Coronary artery (tissue), 2 donors: ENCODE measurements at regions not wholly inside any gene's neighbourhood (a gene's known extent, or its start where the extent isn't known, plus 50 kb on each side); places are given as distances from the start of the nearest gene placed in this dataset.

Experiments used
- DNase-seq: peaks from one replicate; pipeline ENCODE4 v3.0.0-alpha.2; 2017; ENCODE audit warnings: low spot score
- H3K27ac ChIP-seq, 2 donors: fragments of 200-600 bp; sonication (generic); one replicate each; pipeline ENCODE4 v1.5.1; 2016 to 2019
- H3K4me3 ChIP-seq: fragments of 200-600 bp; sonication (generic); 2 replicates; pipeline ENCODE4 v1.5.1; 2016; ENCODE audit warnings: mild to moderate bottlenecking, moderate library complexity
- TF ChIP-seq, protein P1 (sequence below): fragments of 200-600 bp; sonication (generic); IDR thresholded peaks from one replicate; pipeline ENCODE4 v1.5.1; 2019; ENCODE audit warnings: antibody characterized with exemption

DNA sequence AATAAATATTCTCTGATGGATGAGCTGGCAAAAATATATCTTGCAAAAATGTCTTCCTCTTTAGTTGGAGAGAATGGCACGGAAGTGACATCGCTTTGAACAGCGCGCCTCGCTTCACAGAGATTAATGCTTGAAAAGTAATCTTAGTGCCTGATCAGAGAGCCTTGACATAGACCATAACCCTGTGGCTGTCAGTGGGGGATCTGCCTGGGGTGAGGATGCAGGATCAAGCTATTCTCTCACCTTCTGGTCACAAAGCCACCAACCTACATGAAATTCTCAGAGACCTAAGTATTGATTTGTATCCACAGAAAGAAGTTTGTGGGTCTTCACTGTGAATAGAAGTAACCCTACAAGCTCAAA, 492.6 kb downstream of the LMO4 start:
- Histone ChIP-seq H3K27ac (no peak overlapping the region), H3K4me3 (no peak overlapping the region)
- no peak for DNase-seq
- TF ChIP-seq, protein P1, sequence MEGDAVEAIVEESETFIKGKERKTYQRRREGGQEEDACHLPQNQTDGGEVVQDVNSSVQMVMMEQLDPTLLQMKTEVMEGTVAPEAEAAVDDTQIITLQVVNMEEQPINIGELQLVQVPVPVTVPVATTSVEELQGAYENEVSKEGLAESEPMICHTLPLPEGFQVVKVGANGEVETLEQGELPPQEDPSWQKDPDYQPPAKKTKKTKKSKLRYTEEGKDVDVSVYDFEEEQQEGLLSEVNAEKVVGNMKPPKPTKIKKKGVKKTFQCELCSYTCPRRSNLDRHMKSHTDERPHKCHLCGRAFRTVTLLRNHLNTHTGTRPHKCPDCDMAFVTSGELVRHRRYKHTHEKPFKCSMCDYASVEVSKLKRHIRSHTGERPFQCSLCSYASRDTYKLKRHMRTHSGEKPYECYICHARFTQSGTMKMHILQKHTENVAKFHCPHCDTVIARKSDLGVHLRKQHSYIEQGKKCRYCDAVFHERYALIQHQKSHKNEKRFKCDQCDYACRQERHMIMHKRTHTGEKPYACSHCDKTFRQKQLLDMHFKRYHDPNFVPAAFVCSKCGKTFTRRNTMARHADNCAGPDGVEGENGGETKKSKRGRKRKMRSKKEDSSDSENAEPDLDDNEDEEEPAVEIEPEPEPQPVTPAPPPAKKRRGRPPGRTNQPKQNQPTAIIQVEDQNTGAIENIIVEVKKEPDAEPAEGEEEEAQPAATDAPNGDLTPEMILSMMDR = no peak

DNA sequence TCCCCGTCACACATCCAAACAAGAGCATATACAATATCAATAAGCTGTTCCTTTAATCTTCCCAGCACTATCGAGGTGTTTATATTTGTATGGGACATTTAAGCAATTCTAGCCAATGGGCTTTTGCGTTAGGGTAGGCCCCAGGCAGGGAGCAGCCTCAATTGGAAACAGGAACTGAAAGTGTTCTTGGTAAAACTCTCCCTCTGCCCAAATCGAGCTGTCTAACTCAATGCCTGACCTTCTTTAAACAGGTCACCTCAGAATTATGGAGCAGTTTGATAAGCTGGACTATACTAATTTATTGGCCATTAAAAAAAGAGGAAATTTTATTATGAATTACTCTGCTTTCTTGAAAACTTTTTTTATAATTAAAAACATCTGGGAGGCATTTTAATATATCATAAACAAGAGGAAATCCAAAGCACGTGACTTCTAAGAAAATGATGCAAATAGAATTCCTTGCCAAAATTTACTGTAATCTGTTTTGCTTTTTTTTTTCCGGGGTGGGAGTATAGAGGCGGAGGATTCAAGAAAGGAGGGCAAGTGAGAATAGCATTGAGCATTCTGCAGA, 498.1 kb downstream of the LMO4 start:
- peak overlapping the region; percentile 56 for H3K4me3 ChIP-seq
- TF ChIP-seq, protein P1 = no peak
- H3K27ac ChIP-seq = peak overlapping the region in 1 of 2 donors; percentile 31
- no peak for DNase-seq

DNA sequence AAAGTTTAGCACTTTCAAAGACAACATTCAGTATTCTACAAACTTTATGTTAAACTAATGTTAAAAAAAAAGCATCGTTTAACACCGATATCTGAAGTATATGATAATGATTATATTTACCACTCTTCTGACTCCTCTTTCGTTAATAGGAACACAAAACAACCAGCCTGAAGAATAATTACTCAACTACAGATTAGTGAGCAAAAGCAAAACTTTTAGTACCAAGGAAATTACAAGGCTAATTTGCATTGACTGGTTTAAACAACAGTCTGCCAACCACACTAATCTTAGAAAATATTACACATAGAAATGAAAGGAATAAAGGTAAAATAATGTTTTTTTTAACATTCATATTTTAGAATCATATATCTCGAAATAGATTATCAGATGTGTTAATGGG, 500.7 kb downstream of the LMO4 start:
- no peak overlapping the region for H3K27ac ChIP-seq
- TF ChIP-seq, protein P1 = no peak
- no peak for DNase-seq
- no peak overlapping the region for H3K4me3 ChIP-seq

DNA sequence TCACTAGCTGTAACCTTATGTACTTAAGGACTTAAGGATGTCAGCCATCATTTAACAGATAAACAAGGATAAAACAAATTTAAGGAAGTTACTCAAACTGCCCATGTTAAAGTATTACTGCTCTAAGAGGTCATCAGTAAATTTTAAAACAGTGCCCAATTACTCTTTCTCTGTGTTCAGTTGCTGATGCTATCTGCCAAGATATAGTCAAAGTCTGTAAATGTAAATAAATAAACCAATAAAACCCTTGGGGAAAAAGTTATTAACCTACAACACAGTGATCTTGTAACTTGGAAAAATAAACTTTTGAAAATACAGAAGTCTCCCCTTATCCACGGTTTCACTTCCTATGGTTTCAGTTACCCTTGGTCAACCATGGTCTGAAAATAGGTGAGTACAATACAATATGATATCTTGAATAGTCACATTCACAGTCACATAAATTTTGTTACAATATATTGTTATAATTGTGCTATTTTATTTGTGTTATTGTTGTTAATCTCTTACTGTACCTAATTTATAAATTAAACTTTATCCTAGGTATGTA, 501.8 kb downstream of the LMO4 start:
- TF ChIP-seq, protein P1 = no peak
- no peak for DNase-seq
- no peak overlapping the region for H3K4me3 ChIP-seq
- H3K27ac ChIP-seq = no peak overlapping the region

DNA sequence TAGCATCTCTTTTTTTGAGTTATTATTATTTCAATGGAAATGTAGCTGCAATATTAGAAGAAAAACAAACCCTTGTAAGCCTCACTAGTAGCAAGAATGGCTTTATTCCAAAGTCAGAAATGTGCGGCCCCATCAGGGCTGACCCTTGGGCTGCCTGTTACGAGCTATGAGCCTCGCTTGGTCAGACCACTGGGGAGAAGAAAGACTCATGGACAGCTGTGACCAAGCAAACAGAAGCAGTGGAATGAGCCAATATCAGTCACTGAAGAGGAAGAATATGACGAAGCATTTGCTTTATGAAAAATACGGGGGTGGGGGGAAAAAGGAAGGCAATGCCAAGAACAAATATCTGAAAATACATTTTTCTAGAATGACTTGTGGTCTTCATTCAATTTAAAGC, 504.5 kb downstream of the LMO4 start:
- Histone ChIP-seq H3K4me3 (no peak overlapping the region), H3K27ac (no peak overlapping the region)
- DNase-seq = no peak
- TF ChIP-seq, protein P1 = no peak

DNA sequence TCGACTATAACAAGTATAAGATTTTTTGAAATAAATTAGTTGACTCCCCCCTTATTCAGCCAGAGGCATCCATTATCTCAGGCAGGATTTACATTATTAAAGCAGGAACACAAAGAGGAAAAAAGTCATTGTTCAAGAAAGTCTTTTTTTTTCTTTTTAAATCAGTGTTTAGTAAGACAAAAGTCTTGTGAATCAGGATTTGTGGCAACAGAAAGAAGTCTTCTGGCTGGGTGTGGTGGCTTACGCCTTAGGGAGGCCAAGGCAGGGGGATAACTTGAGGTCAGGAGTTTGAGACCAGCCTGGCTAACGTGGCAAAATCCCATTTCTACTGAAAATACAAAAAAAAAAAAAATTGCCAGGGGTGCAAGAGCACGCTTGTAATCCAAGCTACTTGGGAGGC, 505.5 kb downstream of the LMO4 start:
- DNase-seq = no peak
- TF ChIP-seq, protein P1 = no peak

DNA sequence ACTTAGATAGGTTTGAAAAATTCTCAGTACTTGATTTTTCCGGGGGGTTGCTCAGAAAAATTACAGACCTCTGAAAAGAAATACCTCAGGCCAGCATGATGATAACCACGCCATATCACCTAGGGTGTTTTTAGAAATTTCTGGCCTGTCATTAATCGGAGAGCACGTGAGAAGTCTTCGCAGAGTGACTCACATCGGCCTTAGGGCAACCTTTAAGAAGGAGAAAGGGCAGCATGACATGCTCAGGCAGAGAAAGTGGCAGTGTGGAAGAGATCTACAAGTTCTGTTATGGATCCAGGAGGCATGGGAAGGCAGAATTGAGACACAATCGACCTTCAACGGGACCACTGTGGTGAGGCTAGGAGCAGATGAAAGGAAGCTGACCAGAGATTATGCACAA, 506.3 kb downstream of the LMO4 start:
- TF ChIP-seq, protein P1 = no peak
- H3K27ac ChIP-seq = no peak overlapping the region

More for the DNA sequence above, 505.5 kb downstream of the LMO4 start:
- Histone ChIP-seq H3K27ac (no peak overlapping the region), H3K4me3 (no peak overlapping the region)

More for the DNA sequence above, 506.3 kb downstream of the LMO4 start:
- no peak overlapping the region for H3K4me3 ChIP-seq
- no peak for DNase-seq
